GM13977 (cell line): ENCODE measurements at regions not wholly inside any gene's neighbourhood (a gene's known extent, or its start where the extent isn't known, plus 50 kb on each side); places are given as distances from the start of the nearest gene placed in this dataset.

ENCODE experiments used
- DNase-seq: peaks from one replicate; pipeline ENCODE4 v3.0.0; 2012; ENCODE audit warnings: low spot score
- in situ Hi-C: fragments of 300-500 bp; cut with MboI; formaldehyde crosslinking; loops from one replicate; pipeline ENCODE4 v1.12.0; 2022; ENCODE audit warnings: low sequenced_read_pairs, low pct_unique_long_range_greater_than_20kb, mixed read lengths, inconsistent platforms; ENCODE audit not compliant: unreplicated experiment
- TF ChIP-seq, protein P1 (sequence below): IDR thresholded peaks from 2 replicates; pipeline ENCODE4 v1.5.1; 2012; ENCODE audit warnings: mild to moderate bottlenecking, control low read depth; ENCODE audit not compliant: insufficient read depth; ENCODE audit errors: extremely low read depth, missing control alignments

DNA sequence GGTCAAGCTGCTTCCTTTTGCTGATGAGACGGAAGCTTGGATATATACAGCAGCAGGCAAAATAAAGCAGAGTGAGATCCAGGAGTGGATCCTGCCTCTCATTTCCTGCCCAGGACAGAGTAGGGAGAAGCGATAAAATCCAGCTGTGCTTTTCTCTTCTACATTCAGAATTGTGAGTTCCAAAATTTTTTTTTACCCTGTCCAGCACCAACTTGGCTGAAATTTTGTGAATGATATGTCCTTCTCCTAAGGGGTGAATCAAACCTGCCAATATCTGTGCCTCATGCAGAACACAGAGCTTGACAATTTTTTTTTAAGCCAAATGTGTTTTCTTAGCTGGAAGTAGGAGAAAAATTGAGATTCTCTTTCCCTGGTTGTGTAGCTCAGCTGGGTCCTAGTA is 235.6 kb upstream of the CHD6 start:
- no peak for DNase-seq
- TF ChIP-seq, protein P1, sequence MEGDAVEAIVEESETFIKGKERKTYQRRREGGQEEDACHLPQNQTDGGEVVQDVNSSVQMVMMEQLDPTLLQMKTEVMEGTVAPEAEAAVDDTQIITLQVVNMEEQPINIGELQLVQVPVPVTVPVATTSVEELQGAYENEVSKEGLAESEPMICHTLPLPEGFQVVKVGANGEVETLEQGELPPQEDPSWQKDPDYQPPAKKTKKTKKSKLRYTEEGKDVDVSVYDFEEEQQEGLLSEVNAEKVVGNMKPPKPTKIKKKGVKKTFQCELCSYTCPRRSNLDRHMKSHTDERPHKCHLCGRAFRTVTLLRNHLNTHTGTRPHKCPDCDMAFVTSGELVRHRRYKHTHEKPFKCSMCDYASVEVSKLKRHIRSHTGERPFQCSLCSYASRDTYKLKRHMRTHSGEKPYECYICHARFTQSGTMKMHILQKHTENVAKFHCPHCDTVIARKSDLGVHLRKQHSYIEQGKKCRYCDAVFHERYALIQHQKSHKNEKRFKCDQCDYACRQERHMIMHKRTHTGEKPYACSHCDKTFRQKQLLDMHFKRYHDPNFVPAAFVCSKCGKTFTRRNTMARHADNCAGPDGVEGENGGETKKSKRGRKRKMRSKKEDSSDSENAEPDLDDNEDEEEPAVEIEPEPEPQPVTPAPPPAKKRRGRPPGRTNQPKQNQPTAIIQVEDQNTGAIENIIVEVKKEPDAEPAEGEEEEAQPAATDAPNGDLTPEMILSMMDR, result no peak
- in situ Hi-C loops, result no loop called here

DNA sequence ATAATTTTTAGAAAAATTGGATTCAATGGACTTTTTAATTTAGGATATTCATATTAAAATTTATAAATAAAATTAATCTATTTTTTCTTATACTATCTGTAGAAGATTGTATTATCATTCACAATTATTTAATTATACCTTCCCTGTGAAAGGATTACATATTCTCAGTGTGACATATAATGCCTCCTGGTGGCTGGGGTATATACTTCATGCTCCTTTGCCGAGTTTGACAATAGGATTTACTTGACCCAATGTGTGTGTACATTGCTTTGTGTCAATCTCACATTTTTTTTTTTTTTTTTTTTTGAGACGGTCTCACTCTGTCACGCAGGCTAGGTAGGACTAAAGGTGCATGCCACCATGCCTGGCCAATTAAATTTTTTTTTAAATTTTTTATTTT is 230.0 kb upstream of the CHD6 start:
- in situ Hi-C loops, result no loop called here
- no peak for DNase-seq
- TF ChIP-seq, protein P1, result no peak

DNA sequence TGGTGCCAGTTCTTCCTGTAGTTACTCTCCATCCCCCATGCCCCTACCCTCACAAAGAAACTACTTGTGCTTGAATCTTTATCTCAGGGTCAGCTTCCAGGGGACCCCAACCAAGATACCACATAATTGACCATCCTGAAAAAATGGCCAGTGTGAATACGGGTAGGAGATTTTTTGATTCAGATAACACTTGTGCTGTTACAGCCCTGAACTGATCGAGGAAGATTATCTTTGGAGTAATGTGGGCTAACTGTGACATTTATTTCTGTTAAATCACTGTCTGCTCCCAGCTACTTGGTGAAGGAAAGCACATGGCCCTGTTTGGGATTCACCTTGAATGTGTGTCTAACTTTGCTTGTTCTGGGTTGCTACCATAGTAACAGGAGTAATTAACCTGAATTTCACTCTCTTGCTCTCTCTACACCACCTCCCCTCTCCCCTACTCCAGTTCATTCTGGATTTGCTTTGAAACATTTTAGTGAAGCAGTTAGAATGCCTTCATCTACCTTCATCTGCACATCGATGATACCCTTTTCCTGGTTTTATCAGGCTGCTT is 219.6 kb upstream of the CHD6 start:
- in situ Hi-C loops, result no loop called here
- DNase-seq, result no peak
- TF ChIP-seq, protein P1, result no peak

DNA sequence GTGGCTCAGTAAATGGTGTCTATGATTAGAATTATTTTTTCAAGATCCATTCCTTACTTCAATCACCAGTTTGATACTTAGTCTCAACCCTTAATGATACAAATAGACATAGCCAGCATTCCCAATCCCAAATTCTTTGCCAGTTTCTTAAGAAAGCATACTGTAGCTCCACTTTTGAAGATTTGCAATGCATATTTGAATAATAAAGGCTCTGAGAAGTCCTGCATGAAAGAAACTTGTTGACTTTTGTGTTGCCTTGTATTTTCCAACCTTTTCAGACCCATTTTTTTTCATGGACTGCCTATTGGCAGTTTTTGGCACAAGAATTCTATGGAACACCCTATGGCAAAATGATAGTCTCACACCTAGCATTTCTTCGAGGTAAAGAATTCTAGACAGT is 215.6 kb upstream of the CHD6 start:
- in situ Hi-C loops, result no loop called here
- DNase-seq, result no peak
- TF ChIP-seq, protein P1, result no peak

DNA sequence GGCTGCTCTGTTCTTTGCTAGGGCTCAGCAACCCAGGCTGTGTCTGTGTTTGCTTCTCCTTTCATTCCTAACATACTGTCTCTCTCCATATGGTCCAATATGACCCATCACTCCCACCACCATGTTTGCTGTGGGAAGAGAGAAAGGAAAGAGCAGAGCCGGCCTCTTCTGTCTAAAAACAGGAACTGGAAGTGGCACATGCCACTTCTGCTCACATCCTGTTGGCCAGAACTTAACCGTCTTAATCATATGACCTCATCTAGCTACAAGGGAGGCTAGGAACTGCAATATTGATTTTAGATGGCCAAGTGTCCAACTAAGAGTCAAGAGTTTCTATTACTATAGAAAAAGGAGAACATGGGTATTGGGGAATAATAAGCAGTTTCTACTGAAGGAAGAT is 212.5 kb upstream of the CHD6 start:
- DNase-seq, result no peak
- TF ChIP-seq, protein P1, result no peak
- in situ Hi-C loops, result no loop called here

DNA sequence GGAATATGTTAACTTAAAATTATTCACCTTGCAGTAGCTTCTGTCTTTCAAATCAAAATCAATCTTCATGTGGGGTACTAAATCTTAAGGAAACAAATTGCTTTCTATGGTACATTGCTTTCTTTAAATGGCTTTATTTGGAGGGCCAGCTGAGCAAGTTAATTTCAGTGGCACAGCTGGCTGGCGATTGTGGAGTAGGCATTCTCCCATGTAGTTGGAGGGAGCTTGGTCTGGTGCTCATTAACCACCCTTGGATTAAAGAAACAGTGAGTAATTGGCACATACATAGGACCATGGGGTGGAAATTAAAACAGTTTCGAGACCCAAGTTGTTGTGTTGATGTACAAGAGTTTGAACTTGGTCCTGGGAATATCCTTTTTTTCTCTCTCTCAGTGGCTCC is 201.3 kb upstream of the CHD6 start:
- DNase-seq, result no peak
- TF ChIP-seq, protein P1, result no peak
- in situ Hi-C loops, result no loop called here

DNA sequence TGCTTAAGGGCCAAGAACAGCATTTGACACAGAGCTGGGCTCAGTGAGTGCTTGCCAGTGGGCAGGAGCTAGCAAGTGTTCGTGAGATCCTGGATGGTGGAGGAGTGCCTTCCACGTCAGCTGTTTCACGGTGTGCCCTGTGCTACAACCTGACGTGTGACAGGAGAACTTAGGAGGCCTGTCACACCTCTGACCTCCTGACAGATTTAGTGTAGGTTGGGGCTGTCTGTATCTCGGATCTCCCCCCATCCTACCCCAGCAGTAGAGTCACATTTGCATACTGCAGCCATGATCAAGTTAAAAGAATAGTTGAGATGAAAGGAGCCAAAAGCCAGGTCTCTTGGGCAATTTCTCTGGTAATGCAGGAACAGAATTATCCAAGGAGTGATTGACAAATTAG is 200.8 kb upstream of the CHD6 start:
- in situ Hi-C loops, result no loop called here
- TF ChIP-seq, protein P1, result no peak
- no peak for DNase-seq
